Putamen (tissue), 1 donor: ENCODE measurements at regions not wholly inside any gene's neighbourhood (a gene's known extent, or its start where the extent isn't known, plus 50 kb on each side); places are given as distances from the start of the nearest gene placed in this dataset.

Experiments
- DNase-seq: peaks from one replicate; pipeline ENCODE4 v3.0.0-alpha.2; 2016; ENCODE audit warnings: low spot score

GRCh38 chr13:67803118-67803517, 573.0 kb upstream of the PCDH9 start:
- DNase-seq = no peak

- DNase-seq = no peak
These were observed 562.1 kb upstream of the PCDH9 start for GRCh38 chr13:67792151-67792676.

GRCh38 chr13:67791047-67791446, 560.9 kb upstream of the PCDH9 start:
- DNase-seq = no peak

GRCh38 chr13:67776151-67776550, 546.0 kb upstream of the PCDH9 start:
- DNase-seq = no peak

GRCh38 chr13:67775359-67775758, 545.2 kb upstream of the PCDH9 start:
- no peak for DNase-seq

GRCh38 chr13:67772807-67773453, 542.8 kb upstream of the PCDH9 start:
- no peak for DNase-seq

GRCh38 chr13:67771106-67771505, 541.0 kb upstream of the PCDH9 start:
- DNase-seq = no peak

GRCh38 chr13:67769987-67770341, 539.8 kb upstream of the PCDH9 start:
- DNase-seq = no peak

- no peak for DNase-seq
These were observed 539.2 kb upstream of the PCDH9 start for GRCh38 chr13:67769063-67769986.

GRCh38 chr13:67763984-67764383, 533.8 kb upstream of the PCDH9 start:
- no peak for DNase-seq

GRCh38 chr13:67763384-67763783, 533.2 kb upstream of the PCDH9 start:
- DNase-seq = no peak

- DNase-seq = no peak
These were observed 528.8 kb upstream of the PCDH9 start for GRCh38 chr13:67758975-67759374.

- no peak for DNase-seq
These were observed 523.9 kb upstream of the PCDH9 start for GRCh38 chr13:67754012-67754411.

- no peak for DNase-seq
These were observed 522.6 kb upstream of the PCDH9 start for GRCh38 chr13:67752759-67753158.

- DNase-seq = no peak
These were observed 512.3 kb upstream of the PCDH9 start for GRCh38 chr13:67742478-67742877.

- DNase-seq = no peak
These were observed 510.9 kb upstream of the PCDH9 start for GRCh38 chr13:67740871-67741535.

- peak; percentile 60 for DNase-seq
These were observed 506.7 kb upstream of the PCDH9 start for GRCh38 chr13:67736646-67737420.

GRCh38 chr13:67735651-67736050, 505.5 kb upstream of the PCDH9 start:
- DNase-seq = no peak

GRCh38 chr13:67726979-67727378, 496.8 kb upstream of the PCDH9 start:
- no peak for DNase-seq

- no peak for DNase-seq
These were observed 495.9 kb upstream of the PCDH9 start for GRCh38 chr13:67725999-67726398.

- no peak for DNase-seq
These were observed 483.4 kb upstream of the PCDH9 start for GRCh38 chr13:67713571-67713970.

- DNase-seq = no peak
These were observed 466.6 kb upstream of the PCDH9 start for GRCh38 chr13:67696775-67697174.
